ENCODE measurements at regions not wholly inside any gene's neighbourhood (a gene's known extent, or its start where the extent isn't known, plus 50 kb on each side); places are given as distances from the start of the nearest gene placed in this dataset.
"Not testable (repeated sequence)": the region's sequence is repeated elsewhere in the genome, so short reads cannot be mapped to it uniquely, and the experiment has no call there.

DNA sequence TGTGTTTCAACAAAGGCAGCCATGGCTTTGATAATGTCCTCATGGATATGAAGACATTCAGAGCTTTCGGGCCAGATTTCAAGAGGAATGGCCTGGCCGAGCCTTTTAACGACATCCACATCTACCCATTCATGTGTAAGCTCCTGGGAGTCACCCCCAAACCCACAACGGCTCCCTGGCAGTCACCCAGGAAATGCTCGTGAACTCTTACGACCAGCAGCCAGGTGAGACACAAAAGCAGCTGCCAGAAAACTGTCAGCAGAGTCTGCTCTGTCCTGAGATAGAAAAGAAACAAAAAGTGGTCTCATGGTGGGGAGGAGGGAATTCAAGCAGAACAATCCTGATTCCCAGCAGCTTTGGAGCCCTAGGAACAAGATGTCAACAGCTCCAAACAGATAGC is 52.9 kb upstream of the DEFB108B start:
- TF ChIP-seq, protein P1, sequence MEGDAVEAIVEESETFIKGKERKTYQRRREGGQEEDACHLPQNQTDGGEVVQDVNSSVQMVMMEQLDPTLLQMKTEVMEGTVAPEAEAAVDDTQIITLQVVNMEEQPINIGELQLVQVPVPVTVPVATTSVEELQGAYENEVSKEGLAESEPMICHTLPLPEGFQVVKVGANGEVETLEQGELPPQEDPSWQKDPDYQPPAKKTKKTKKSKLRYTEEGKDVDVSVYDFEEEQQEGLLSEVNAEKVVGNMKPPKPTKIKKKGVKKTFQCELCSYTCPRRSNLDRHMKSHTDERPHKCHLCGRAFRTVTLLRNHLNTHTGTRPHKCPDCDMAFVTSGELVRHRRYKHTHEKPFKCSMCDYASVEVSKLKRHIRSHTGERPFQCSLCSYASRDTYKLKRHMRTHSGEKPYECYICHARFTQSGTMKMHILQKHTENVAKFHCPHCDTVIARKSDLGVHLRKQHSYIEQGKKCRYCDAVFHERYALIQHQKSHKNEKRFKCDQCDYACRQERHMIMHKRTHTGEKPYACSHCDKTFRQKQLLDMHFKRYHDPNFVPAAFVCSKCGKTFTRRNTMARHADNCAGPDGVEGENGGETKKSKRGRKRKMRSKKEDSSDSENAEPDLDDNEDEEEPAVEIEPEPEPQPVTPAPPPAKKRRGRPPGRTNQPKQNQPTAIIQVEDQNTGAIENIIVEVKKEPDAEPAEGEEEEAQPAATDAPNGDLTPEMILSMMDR (IDR thresholded peaks at IDR 0.05): not testable (repeated sequence)
- TF ChIP-seq POLR2A (IDR thresholded peaks at IDR 0.05): not testable (repeated sequence)

Measured in esophagus squamous epithelium (tissue), 4 donors.